ENCODE measurements at regions not wholly inside any gene's neighbourhood (a gene's known extent, or its start where the extent isn't known, plus 50 kb on each side); places are given as distances from the start of the nearest gene placed in this dataset.
"Not testable (repeated sequence)": the region's sequence is repeated elsewhere in the genome, so short reads cannot be mapped to it uniquely, and the experiment has no call there.

DNA sequence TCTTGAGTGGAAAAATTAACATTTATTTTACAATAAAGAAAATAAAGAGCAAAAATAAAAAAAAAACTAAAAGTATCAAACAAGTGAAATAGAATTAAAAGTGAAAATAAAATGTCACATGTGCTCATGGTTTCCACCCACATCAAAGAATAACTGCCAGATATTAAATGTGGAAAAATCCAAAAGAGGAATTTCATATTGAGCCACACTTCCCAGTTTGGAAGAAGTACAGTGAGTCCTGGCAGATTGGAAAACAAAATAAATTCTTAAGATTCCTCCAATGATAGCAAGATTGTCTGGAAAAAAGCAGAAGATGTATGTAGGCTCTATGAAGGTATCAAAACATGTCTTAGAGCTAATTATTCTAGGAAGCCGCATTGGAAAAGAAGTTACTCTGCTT, 1019.5 kb downstream of the SLC6A15 start:
- DNase-seq (ENCODE audit: low read depth): no peak
- H3K4me3 ChIP-seq (ENCODE audit: low read depth, low read length): no peak overlapping the region

DNA sequence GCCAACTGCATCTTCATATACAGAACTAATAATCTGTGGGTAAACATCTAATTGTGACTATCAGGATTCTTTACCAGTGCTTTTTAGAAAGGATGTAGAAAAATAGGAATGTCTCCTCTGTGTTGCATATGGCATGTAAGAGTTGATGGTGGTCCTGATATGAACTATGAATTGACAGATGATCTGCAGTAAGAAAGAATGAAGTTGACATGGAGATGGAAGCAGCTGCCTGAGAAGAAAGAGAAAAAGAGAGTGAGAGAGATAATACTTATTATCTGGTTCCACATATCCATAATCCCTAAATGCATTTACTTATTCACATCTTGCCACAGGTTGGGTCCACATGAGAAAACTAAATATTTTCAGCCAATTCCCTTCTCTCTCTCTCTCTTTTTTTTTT, 1022.9 kb downstream of the SLC6A15 start:
- TF ChIP-seq, protein P1, sequence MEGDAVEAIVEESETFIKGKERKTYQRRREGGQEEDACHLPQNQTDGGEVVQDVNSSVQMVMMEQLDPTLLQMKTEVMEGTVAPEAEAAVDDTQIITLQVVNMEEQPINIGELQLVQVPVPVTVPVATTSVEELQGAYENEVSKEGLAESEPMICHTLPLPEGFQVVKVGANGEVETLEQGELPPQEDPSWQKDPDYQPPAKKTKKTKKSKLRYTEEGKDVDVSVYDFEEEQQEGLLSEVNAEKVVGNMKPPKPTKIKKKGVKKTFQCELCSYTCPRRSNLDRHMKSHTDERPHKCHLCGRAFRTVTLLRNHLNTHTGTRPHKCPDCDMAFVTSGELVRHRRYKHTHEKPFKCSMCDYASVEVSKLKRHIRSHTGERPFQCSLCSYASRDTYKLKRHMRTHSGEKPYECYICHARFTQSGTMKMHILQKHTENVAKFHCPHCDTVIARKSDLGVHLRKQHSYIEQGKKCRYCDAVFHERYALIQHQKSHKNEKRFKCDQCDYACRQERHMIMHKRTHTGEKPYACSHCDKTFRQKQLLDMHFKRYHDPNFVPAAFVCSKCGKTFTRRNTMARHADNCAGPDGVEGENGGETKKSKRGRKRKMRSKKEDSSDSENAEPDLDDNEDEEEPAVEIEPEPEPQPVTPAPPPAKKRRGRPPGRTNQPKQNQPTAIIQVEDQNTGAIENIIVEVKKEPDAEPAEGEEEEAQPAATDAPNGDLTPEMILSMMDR (conservative IDR thresholded peaks at IDR 0.05; ENCODE audit: low read depth, low read length): no peak
- H3K4me3 ChIP-seq (ENCODE audit: low read depth, low read length): no peak overlapping the region
- no peak for DNase-seq (ENCODE audit: low read depth)

More for the DNA sequence above, 1019.5 kb downstream of the SLC6A15 start:
- TF ChIP-seq, protein P1 (conservative IDR thresholded peaks at IDR 0.05; ENCODE audit: low read depth, low read length): no peak

DNA sequence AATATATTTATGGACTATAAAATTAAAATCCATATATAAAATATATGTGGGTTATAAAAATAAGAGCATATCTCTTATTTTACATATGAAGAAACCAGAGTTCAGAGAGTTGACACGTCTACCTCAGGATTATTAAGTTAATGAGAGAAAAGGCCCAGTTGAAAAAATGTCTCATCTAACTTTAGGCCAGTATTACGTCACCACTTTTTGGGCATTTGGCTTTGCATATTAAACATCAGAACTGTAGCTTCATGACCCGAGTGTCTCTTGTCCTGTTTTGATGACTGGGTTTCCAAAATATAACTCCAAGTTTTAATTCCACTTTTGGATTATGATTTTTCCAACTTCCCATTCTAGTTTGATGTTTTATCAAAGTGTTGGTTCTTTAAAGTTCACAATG, 1026.1 kb downstream of the SLC6A15 start:
- H3K4me3 ChIP-seq (ENCODE audit: low read depth, low read length): no peak overlapping the region
- TF ChIP-seq, protein P1 (conservative IDR thresholded peaks at IDR 0.05; ENCODE audit: low read depth, low read length): no peak
- no peak for DNase-seq (ENCODE audit: low read depth)

DNA sequence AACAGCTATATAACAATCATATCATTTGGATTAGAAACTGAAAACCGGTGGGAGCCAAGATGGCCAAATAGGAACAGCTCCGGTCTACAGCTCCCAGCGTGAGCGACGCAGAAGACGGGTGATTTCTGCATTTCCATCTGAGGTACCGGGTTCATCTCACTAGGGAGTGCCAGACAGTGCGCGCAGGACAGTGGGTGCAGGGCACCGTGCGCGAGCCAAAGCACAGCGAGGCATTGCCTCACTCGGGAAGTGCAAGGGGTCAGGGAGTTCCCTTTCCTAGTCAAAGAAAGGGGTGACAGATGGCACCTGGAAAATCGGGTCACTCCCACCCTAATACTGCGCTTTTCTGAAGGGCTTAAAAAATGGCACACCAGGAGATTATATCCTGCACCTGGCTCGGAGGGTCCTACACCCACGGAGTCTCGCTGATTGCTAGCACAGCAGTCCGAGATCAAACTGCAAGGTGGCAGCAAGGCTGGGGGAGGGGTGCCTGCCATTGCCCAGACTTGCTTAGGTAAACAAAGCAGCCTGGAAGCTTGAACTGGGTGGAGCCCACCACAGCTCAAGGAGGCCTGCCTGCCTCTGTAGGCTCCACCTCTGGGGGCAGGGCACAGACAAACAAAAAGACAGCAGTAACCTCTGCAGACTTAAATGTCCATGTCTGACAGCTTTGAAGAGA, 1041.5 kb downstream of the SLC6A15 start:
- DNase-seq (ENCODE audit: low read depth); H3K4me3 ChIP-seq (ENCODE audit: low read depth, low read length): not testable (repeated sequence)

DNA sequence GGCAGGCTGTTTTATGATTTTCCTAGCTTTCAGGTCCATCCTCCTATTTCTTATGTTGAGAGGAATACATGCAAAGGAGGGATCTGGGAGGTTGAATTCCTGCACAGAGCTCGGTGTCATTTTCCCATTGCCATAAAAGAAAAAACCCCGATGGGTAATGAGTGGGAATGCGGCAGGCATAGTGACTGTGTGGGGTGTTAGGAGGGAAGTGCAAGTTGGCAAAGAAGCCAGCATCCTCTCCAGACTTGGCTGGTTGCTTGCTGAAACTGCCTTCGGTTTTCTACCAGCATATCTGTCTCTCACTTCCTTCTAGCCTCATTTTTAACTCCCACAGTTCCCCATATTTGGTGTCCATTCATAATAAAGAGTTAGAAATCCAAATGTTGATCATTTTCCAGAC, 1046.1 kb downstream of the SLC6A15 start:
- no peak for DNase-seq (ENCODE audit: low read depth)
- H3K4me3 ChIP-seq (ENCODE audit: low read depth, low read length): no peak overlapping the region
- TF ChIP-seq, protein P1 (conservative IDR thresholded peaks at IDR 0.05; ENCODE audit: low read depth, low read length): no peak

DNA sequence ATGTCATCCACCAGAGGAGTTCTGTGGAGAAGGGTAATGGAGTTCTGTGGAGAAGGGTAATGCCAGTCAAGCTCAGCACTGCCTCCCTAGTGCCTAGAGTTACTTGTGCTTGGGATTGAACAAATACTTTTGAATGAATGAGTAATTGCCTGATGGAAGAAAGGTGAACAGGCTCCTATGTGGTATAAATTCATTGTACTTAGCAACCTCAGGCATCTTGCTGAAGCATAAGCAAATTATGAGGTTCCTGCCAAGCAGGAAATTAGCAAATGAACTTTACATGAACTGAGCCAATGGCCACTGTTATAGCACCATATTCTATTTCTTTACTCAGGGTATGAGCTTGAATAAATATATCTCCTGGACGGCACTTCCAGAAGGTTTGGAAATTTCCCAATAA, 1047.2 kb downstream of the SLC6A15 start:
- no peak for DNase-seq (ENCODE audit: low read depth)
- TF ChIP-seq, protein P1 (conservative IDR thresholded peaks at IDR 0.05; ENCODE audit: low read depth, low read length): no peak
- no peak overlapping the region for H3K4me3 ChIP-seq (ENCODE audit: low read depth, low read length)

DNA sequence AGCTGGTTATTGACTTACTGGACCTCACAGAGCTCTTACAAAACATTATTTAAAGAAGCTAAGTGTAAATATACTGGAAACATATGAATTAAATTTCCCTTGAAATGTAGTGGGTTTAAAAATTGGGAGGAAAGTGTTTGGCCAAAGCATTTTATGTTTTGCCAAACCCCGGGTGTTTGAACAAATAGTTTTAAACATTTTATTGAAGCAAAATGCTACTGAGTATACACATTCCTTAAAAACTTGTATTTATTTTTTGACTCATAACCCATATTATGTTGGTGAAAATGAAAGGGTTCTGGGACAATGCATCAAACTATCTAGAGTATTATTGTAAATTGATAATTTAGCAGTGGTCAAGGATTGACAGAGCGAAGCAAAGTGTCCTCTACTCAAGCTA, 1048.5 kb downstream of the SLC6A15 start:
- no peak overlapping the region for H3K4me3 ChIP-seq (ENCODE audit: low read depth, low read length)
- TF ChIP-seq, protein P1 (conservative IDR thresholded peaks at IDR 0.05; ENCODE audit: low read depth, low read length): no peak
- DNase-seq (ENCODE audit: low read depth): no peak

Measured in epithelial cell of proximal tubule (primary cell).